ENCODE measurements at regions not wholly inside any gene's neighbourhood (a gene's known extent, or its start where the extent isn't known, plus 50 kb on each side); places are given as distances from the start of the nearest gene placed in this dataset.

GRCh38 chr7:152905949-152906348 lies 146.4 kb downstream of the ACTR3B start:
- no peak for TF ChIP-seq POLR2AphosphoS5 (IDR thresholded peaks at IDR 0.05)
- no peak for TF ChIP-seq CTCF (IDR thresholded peaks at IDR 0.05)
- no peak for TF ChIP-seq POLR2A (IDR thresholded peaks at IDR 0.05)
- DNase-seq (ENCODE audit: low spot score in 2 of 2), result no peak
- H3K27me3 ChIP-seq, result no peaks in the 10 kb centered on the region
- no peak overlapping the region for H3K4me3 ChIP-seq
- no peaks in the 10 kb centered on the region for H3K36me3 ChIP-seq
- no peaks in the 10 kb centered on the region for H3K4me1 ChIP-seq
- H3K27ac ChIP-seq, result no peak overlapping the region
- H3K9me3 ChIP-seq, result no peaks in the 10 kb centered on the region
- intact Hi-C loops (cut with DNase I; ENCODE audit: low total_unique reads), result no loop called here

GRCh38 chr7:152907042-152907761 lies 147.7 kb downstream of the ACTR3B start:
- H3K9me3 ChIP-seq, result no peaks in the 10 kb centered on the region
- TF ChIP-seq POLR2AphosphoS5 (IDR thresholded peaks at IDR 0.05), result no peak
- TF ChIP-seq POLR2A (IDR thresholded peaks at IDR 0.05), result no peak
- TF ChIP-seq CTCF (IDR thresholded peaks at IDR 0.05), result no peak
- H3K36me3 ChIP-seq, result no peaks in the 10 kb centered on the region
- H3K4me3 ChIP-seq, result no peak overlapping the region
- no peaks in the 10 kb centered on the region for H3K27me3 ChIP-seq
- intact Hi-C loops (cut with DNase I; ENCODE audit: low total_unique reads), result no loop called here
- H3K4me1 ChIP-seq, result no peaks in the 10 kb centered on the region
- no peak for DNase-seq (ENCODE audit: low spot score in 2 of 2)
- no peak overlapping the region for H3K27ac ChIP-seq

- H3K4me3 ChIP-seq, result no peak overlapping the region
- no peaks in the 10 kb centered on the region for H3K36me3 ChIP-seq
- H3K27me3 ChIP-seq, result no peaks in the 10 kb centered on the region
- H3K9me3 ChIP-seq, result no peaks in the 10 kb centered on the region
- DNase-seq (ENCODE audit: low spot score in 2 of 2), result no peak
- intact Hi-C loops (cut with DNase I; ENCODE audit: low total_unique reads), result no loop called here
- TF ChIP-seq CTCF (IDR thresholded peaks at IDR 0.05), result no peak
- no peak for TF ChIP-seq POLR2AphosphoS5 (IDR thresholded peaks at IDR 0.05)
- no peak for TF ChIP-seq POLR2A (IDR thresholded peaks at IDR 0.05)
- no peaks in the 10 kb centered on the region for H3K4me1 ChIP-seq
- H3K27ac ChIP-seq, result no peak overlapping the region
Measured at GRCh38 chr7:152909280-152909679, 149.7 kb downstream of the ACTR3B start.

- DNase-seq (ENCODE audit: low spot score in 2 of 2), result no peak
- TF ChIP-seq POLR2AphosphoS5 (IDR thresholded peaks at IDR 0.05) (no peak), CTCF (IDR thresholded peaks at IDR 0.05) (no peak), POLR2A (IDR thresholded peaks at IDR 0.05) (no peak)
- Histone ChIP-seq H3K27ac (no peak overlapping the region), H3K36me3 (no peaks in the 10 kb centered on the region), H3K4me1 (no peaks in the 10 kb centered on the region), H3K4me3 (no peak overlapping the region), H3K27me3 (no peaks in the 10 kb centered on the region), H3K9me3 (no peaks in the 10 kb centered on the region)
- intact Hi-C loops (cut with DNase I; ENCODE audit: low total_unique reads), result no loop called here
Measured at GRCh38 chr7:152909683-152910544, 150.4 kb downstream of the ACTR3B start.
